Peyer's patch (tissue), 4 donors: ENCODE measurements at regions not wholly inside any gene's neighbourhood (a gene's known extent, or its start where the extent isn't known, plus 50 kb on each side); places are given as distances from the start of the nearest gene placed in this dataset.

ENCODE experiments used
- POLR2A ChIP-seq, 2 donors: fragments of 450-650 bp; IDR thresholded peaks; one replicate each; pipeline ENCODE4 v1.5.1; 2017; ENCODE audit warnings: antibody characterized with exemption in 2 of 2, mild to moderate bottlenecking in 2 of 2, moderate library complexity in 2 of 2
- TF ChIP-seq, protein P1 (sequence below), 6 experiments: fragments of 450-650 bp in 4 of 6; fragments of 200-600 bp in 2 of 6; sonication (generic) in 1 of 6; IDR thresholded peaks; one replicate each; pipeline ENCODE4 v1.5.1; 2017 to 2019; ENCODE audit warnings: antibody characterized with exemption in 6 of 6, mild to moderate bottlenecking in 3 of 6, moderate library complexity in 1 of 6

DNA sequence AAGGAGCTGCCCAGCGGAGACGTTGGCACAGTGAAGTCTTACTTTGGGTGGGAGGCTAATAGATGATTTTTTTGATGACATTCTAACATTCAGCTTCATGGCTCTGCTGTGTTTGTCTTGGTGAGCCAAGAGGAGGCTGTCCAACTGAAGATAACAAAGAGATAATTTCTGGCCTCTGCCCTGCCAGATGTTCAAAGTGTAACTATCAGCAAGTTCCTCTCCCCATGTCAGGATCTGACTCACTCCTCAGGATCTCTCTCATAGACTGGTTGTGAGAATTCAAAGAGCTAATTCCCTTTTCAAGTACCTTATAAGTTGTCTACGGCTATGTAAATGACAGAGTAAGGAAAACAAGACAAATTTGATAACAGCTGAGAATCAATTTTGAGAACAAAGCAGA lies 1340.9 kb downstream of the XPNPEP1 start:
- TF ChIP-seq, protein P1, sequence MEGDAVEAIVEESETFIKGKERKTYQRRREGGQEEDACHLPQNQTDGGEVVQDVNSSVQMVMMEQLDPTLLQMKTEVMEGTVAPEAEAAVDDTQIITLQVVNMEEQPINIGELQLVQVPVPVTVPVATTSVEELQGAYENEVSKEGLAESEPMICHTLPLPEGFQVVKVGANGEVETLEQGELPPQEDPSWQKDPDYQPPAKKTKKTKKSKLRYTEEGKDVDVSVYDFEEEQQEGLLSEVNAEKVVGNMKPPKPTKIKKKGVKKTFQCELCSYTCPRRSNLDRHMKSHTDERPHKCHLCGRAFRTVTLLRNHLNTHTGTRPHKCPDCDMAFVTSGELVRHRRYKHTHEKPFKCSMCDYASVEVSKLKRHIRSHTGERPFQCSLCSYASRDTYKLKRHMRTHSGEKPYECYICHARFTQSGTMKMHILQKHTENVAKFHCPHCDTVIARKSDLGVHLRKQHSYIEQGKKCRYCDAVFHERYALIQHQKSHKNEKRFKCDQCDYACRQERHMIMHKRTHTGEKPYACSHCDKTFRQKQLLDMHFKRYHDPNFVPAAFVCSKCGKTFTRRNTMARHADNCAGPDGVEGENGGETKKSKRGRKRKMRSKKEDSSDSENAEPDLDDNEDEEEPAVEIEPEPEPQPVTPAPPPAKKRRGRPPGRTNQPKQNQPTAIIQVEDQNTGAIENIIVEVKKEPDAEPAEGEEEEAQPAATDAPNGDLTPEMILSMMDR (IDR thresholded peaks at IDR 0.05): no peak
- no peak for TF ChIP-seq POLR2A (IDR thresholded peaks at IDR 0.05)
